ENCODE measurements at regions not wholly inside any gene's neighbourhood (a gene's known extent, or its start where the extent isn't known, plus 50 kb on each side); places are given as distances from the start of the nearest gene placed in this dataset.

DNA sequence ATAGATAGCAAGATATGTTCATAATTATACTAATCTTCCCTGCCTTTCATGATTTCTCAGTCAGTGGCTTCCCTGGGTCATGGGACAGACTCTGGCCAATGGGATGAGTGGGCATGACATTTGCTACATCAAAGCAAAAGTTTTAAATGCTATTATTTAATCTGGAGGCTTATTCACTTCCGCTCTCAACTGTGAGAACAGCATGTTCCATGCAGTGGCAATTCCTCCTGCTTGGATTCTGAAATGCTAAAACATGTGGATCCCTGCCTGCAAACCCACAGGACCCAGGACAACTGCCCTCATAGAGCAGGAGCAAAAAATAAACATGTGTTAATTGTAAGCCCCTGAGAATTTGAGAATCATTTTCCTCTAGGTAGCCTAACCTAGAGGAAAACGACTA is 1412.4 kb upstream of the CELF2 start:
- Histone ChIP-seq H3K27ac (ENCODE audit: control insufficient read depth, insufficient read depth) (no peak overlapping the region), H3K4me1 (ENCODE audit: control insufficient read depth, insufficient read depth, low read length) (no peaks in the 10 kb centered on the region), H3K36me3 (ENCODE audit: control insufficient read depth in 2 of 2, insufficient read depth in 2 of 2, low read length in 1 of 2) (no peaks in the 10 kb centered on the region), H3K4me2 (ENCODE audit: control insufficient read depth, insufficient read depth) (no peak overlapping the region), H3K27me3 (replicated peaks in 1 of 2; ENCODE audit: control insufficient read depth in 2 of 2, insufficient read depth in 2 of 2, low read length in 1 of 2) (no peaks in the 10 kb centered on the region), H4K20me1 (ENCODE audit: control insufficient read depth, insufficient read depth) (no peaks in the 10 kb centered on the region), H3K9me3 (replicated peaks; ENCODE audit: control insufficient read depth, insufficient read depth, low read length) (no peaks in the 10 kb centered on the region; the same call in 2 of the 3 replicates), H3K4me3 (no peak overlapping the region), H3K9ac (ENCODE audit: control insufficient read depth, insufficient read depth, low read length) (no peak overlapping the region), H3K79me2 (ENCODE audit: control insufficient read depth, insufficient read depth, low read length) (no peaks in the 10 kb centered on the region), H2AFZ (ENCODE audit: control insufficient read depth, low read depth, low read length) (no peak overlapping the region)
- SMC1A ChIA-PET (ENCODE audit: uncharacterized antibody, unreplicated experiment) = no interaction called here
- DNase-seq (ENCODE audit: low read depth, low spot score) (no peak), ATAC-seq (no peak), FAIRE-seq (no peak)
- CTCF ChIA-PET = no interaction called here
- POLR2A ChIA-PET = no interaction called here
- 22% methylated on average over 2 of the region's 2 CpGs for WGBS (ENCODE audit: insufficient coverage, insufficient replicate concordance, low lambda C conversion rate, missing lambda C conversion rate)
- RAD21 ChIA-PET (ENCODE audit: unreplicated experiment) = no interaction called here
- intact Hi-C loops (cut with micrococcal nuclease; ENCODE audit: unreplicated experiment) (no loop called here), in situ Hi-C loops (cut with MboI) (loop anchor here (25.0 kb wide), 1 partner anchor 1657 kb away; no protein-coding TSS in a partner anchor)
- no TSS peak for BruUV-seq (replicated peaks)
- no peak for TF ChIP-seq MXI1 (IDR thresholded peaks at IDR 0.05; ENCODE audit: low read depth, low read length)
- no peak for TF ChIP-seq CTCF (IDR thresholded peaks at IDR 0.05 in 2 of 3, conservative IDR thresholded peaks at IDR 0.05 in 1 of 3; ENCODE audit: control insufficient read depth in 2 of 3, extremely low read depth in 1 of 3, insufficient read depth in 1 of 3, low read depth in 3 of 3, low read length in 3 of 3)
- TF ChIP-seq ZSCAN29 (IDR thresholded peaks at IDR 0.05) = no peak
- TF ChIP-seq JUNB (IDR thresholded peaks at IDR 0.05) = no peak
- no peak for TF ChIP-seq BHLHE40 (IDR thresholded peaks at IDR 0.05; ENCODE audit: borderline replicate concordance in 1 of 2, low read depth in 2 of 2, low read length in 1 of 2)
- no peak for TF ChIP-seq HSF1 (IDR thresholded peaks at IDR 0.05; ENCODE audit: low read depth, low read length)
- TF ChIP-seq, protein P1, sequence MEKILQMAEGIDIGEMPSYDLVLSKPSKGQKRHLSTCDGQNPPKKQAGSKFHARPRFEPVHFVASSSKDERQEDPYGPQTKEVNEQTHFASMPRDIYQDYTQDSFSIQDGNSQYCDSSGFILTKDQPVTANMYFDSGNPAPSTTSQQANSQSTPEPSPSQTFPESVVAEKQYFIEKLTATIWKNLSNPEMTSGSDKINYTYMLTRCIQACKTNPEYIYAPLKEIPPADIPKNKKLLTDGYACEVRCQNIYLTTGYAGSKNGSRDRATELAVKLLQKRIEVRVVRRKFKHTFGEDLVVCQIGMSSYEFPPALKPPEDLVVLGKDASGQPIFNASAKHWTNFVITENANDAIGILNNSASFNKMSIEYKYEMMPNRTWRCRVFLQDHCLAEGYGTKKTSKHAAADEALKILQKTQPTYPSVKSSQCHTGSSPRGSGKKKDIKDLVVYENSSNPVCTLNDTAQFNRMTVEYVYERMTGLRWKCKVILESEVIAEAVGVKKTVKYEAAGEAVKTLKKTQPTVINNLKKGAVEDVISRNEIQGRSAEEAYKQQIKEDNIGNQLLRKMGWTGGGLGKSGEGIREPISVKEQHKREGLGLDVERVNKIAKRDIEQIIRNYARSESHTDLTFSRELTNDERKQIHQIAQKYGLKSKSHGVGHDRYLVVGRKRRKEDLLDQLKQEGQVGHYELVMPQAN (conservative IDR thresholded peaks at IDR 0.05) = no peak
- TF ChIP-seq, protein P2, sequence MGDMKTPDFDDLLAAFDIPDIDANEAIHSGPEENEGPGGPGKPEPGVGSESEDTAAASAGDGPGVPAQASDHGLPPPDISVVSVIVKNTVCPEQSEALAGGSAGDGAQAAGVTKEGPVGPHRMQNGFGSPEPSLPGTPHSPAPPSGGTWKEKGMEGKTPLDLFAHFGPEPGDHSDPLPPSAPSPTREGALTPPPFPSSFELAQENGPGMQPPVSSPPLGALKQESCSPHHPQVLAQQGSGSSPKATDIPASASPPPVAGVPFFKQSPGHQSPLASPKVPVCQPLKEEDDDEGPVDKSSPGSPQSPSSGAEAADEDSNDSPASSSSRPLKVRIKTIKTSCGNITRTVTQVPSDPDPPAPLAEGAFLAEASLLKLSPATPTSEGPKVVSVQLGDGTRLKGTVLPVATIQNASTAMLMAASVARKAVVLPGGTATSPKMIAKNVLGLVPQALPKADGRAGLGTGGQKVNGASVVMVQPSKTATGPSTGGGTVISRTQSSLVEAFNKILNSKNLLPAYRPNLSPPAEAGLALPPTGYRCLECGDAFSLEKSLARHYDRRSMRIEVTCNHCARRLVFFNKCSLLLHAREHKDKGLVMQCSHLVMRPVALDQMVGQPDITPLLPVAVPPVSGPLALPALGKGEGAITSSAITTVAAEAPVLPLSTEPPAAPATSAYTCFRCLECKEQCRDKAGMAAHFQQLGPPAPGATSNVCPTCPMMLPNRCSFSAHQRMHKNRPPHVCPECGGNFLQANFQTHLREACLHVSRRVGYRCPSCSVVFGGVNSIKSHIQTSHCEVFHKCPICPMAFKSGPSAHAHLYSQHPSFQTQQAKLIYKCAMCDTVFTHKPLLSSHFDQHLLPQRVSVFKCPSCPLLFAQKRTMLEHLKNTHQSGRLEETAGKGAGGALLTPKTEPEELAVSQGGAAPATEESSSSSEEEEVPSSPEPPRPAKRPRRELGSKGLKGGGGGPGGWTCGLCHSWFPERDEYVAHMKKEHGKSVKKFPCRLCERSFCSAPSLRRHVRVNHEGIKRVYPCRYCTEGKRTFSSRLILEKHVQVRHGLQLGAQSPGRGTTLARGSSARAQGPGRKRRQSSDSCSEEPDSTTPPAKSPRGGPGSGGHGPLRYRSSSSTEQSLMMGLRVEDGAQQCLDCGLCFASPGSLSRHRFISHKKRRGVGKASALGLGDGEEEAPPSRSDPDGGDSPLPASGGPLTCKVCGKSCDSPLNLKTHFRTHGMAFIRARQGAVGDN (IDR thresholded peaks at IDR 0.05) = no peak
- TF ChIP-seq TCF3 (IDR thresholded peaks at IDR 0.05; ENCODE audit: borderline replicate concordance, insufficient read depth, low read depth, low read length) = no peak
- no peak for TF ChIP-seq RB1 (IDR thresholded peaks at IDR 0.05; ENCODE audit: borderline replicate concordance)
- no peak for TF ChIP-seq IRF5 (IDR thresholded peaks at IDR 0.05; ENCODE audit: borderline replicate concordance)
- no peak for TF ChIP-seq NFXL1 (IDR thresholded peaks at IDR 0.05; ENCODE audit: borderline replicate concordance)
- no peak for TF ChIP-seq GATAD2B (conservative IDR thresholded peaks at IDR 0.05; ENCODE audit: low read depth)
- TF ChIP-seq IKZF2 (IDR thresholded peaks at IDR 0.05) = no peak
